GM19023 (cell line): ENCODE measurements at regions not wholly inside any gene's neighbourhood (a gene's known extent, or its start where the extent isn't known, plus 50 kb on each side); places are given as distances from the start of the nearest gene placed in this dataset.

Experiments used
- ATAC-seq: cut with Tn5 transposase; IDR thresholded peaks from one replicate; pipeline ENCODE4 v1.9.1; 2021; ENCODE audit warnings: mild to moderate bottlenecking, moderate library complexity; ENCODE audit not compliant: unreplicated experiment

- ATAC-seq = no peak
Observed at GRCh38 chr5:54721951-54722654, 204.5 kb downstream of the SNX18 start.

- no peak for ATAC-seq
Observed at GRCh38 chr5:54721116-54721515, 203.6 kb downstream of the SNX18 start.

GRCh38 chr5:54720341-54720740 lies 202.8 kb downstream of the SNX18 start:
- no peak for ATAC-seq

- no peak for ATAC-seq
Observed at GRCh38 chr5:54719384-54720283, 202.1 kb downstream of the SNX18 start.

GRCh38 chr5:54718656-54719055 lies 201.1 kb downstream of the SNX18 start:
- ATAC-seq = no peak

- ATAC-seq = no peak
Observed at GRCh38 chr5:54717870-54718269, 200.3 kb downstream of the SNX18 start.

- no peak for ATAC-seq
Observed at GRCh38 chr5:54717459-54717858, 199.9 kb downstream of the SNX18 start.

GRCh38 chr5:54713923-54714581 lies 196.5 kb downstream of the SNX18 start:
- no peak for ATAC-seq

GRCh38 chr5:54709096-54709495 lies 191.5 kb downstream of the SNX18 start:
- ATAC-seq = no peak

- ATAC-seq = no peak
Observed at GRCh38 chr5:54707841-54708240, 190.3 kb downstream of the SNX18 start.

- ATAC-seq = no peak
Observed at GRCh38 chr5:54705994-54706653, 188.6 kb downstream of the SNX18 start.

GRCh38 chr5:54704825-54705224 lies 187.3 kb downstream of the SNX18 start:
- no peak for ATAC-seq

- ATAC-seq = no peak
Observed at GRCh38 chr5:54704333-54704732, 186.8 kb downstream of the SNX18 start.

- no peak for ATAC-seq
Observed at GRCh38 chr5:54703565-54704255, 186.2 kb downstream of the SNX18 start.

GRCh38 chr5:54703133-54703532 lies 185.6 kb downstream of the SNX18 start:
- ATAC-seq = no peak

- ATAC-seq = no peak
Observed at GRCh38 chr5:54702470-54702869, 184.9 kb downstream of the SNX18 start.

- ATAC-seq = no peak
Observed at GRCh38 chr5:54700986-54701578, 183.5 kb downstream of the SNX18 start.

GRCh38 chr5:54696931-54697330 lies 179.4 kb downstream of the SNX18 start:
- ATAC-seq = no peak

GRCh38 chr5:54696346-54696745 lies 178.8 kb downstream of the SNX18 start:
- no peak for ATAC-seq
